Heart right ventricle (tissue), 16 donors: ENCODE measurements at regions not wholly inside any gene's neighbourhood (a gene's known extent, or its start where the extent isn't known, plus 50 kb on each side); places are given as distances from the start of the nearest gene placed in this dataset.

Experiments
- ATAC-seq, 8 donors: fragments of 200-7000 bp; cut with Tn5 transposase; one replicate each; pipeline ENCODE4 v1.9.1; 2020; ENCODE audit warnings: mild to moderate bottlenecking in 8 of 8, moderate library complexity in 8 of 8, moderate number of reproducible peaks in 1 of 8
- DNase-seq, 2 donors: peaks; one replicate each; pipeline ENCODE4 v3.0.0-alpha.2; 2020
- H3K27ac ChIP-seq, 10 donors: fragments of 200-600 bp; sonication (generic) in 2 of 10; one replicate each; pipeline versions ENCODE4 v1.5.0 to v1.8.0; 2020 to 2022; ENCODE audit warnings: mild to moderate bottlenecking in 3 of 10
- H3K27me3 ChIP-seq, 7 donors: fragments of 200-600 bp; one replicate each; pipeline ENCODE4 v1.8.0; 2021 to 2022; ENCODE audit warnings: mild to moderate bottlenecking in 2 of 7
- H3K36me3 ChIP-seq, 9 donors: fragments of 200-600 bp; sonication (generic) in 1 of 9; one replicate each; pipeline versions ENCODE4 v1.5.0 to v1.8.0; 2020 to 2022; ENCODE audit warnings: mild to moderate bottlenecking in 2 of 9
- H3K4me1 ChIP-seq, 9 donors: fragments of 200-600 bp; sonication (generic) in 1 of 9; one replicate each; pipeline versions ENCODE4 v1.5.0 to v1.8.0; 2020 to 2022; ENCODE audit warnings: mild to moderate bottlenecking in 4 of 9
- H3K4me3 ChIP-seq, 10 donors: fragments of 200-600 bp; sonication (generic) in 2 of 10; one replicate each; pipeline versions ENCODE4 v1.5.0 to v1.8.0; 2020 to 2022; ENCODE audit warnings: mild to moderate bottlenecking in 7 of 10, moderate library complexity in 2 of 10
- H3K9me3 ChIP-seq, 11 donors: fragments of 200-600 bp in 10 of 11; sonication (generic) in 2 of 11; one replicate each; pipeline versions ENCODE4 v1.5.0 to v1.8.0; 2013 to 2022; ENCODE audit warnings: mild to moderate bottlenecking in 2 of 11, control low read depth in 1 of 11, moderate library complexity in 1 of 11
- WGBS, 2 donors: extraction: QIAGEN DNeasy Blood & Tissue Kit; methylation state at CpG; one replicate each; pipeline ENCODE4 v1.1.7; 2013; ENCODE audit warnings: inconsistent platforms in 1 of 2; 5-methylcytosine and 5-hydroxymethylcytosine counted together
- intact Hi-C, 10 donors: fragments of 100-400 bp; cut with DNase I; formaldehyde crosslinking; loops; one replicate each; pipeline versions ENCODE4 v1.11.1 to v1.14.2; 2022
- TF ChIP-seq, protein P1 (sequence below), 9 donors: fragments of 200-600 bp; sonication (generic) in 2 of 9; IDR thresholded peaks; one replicate each; pipeline versions ENCODE4 v1.5.0 to v1.8.0; 2021 to 2022; ENCODE audit warnings: antibody characterized with exemption in 9 of 9, mild to moderate bottlenecking in 5 of 9, moderate library complexity in 1 of 9
- donor health status: Arrhythmogenic right ventricular cardiomyopathy.
- donor health status: ischemic (EF 13 %, LVEDD 7.1; RV severe dilation, severe dysfunction).
- donor health status: healthy with polysubstance abuse.
- donor health status: DM: no; HTN: yes; CAD: no.
- donor health status: DM: no; HTN: no; CAD: no.
- donor health status: ischemic (EF 25% LVEDD 6.9; RV normal size, moderate dysfunction).
- donor health status: ischemic (EF 25% LVEDD 5.7; RV mildly dilated, moderate dysfunction).
- donor health status: healthy.
- donor health status: DM: yes; HTN: yes; CAD: no.
- donor health status: Ischemic cardiomyopathy.
- donor health status: ischemic (EF 35%, LVEDD 5.7; RV mildly dilated, moderate dysfunction).
- donor health status: nonischemic (EF 11% LVEDD 7.7; RV severe dilation, severe dysfunction).
- donor health status: DM: yes; HTN: yes; CAD: no.
- donor health status: PGD.
- donor health status: ischemic (EF 29% LVEDD 5.4; RV normal size, mild dysfunction).
- donor health status: nonischemic (EF 23%, LVEDD 6.1; RV moderate dilation, normal function).

DNA sequence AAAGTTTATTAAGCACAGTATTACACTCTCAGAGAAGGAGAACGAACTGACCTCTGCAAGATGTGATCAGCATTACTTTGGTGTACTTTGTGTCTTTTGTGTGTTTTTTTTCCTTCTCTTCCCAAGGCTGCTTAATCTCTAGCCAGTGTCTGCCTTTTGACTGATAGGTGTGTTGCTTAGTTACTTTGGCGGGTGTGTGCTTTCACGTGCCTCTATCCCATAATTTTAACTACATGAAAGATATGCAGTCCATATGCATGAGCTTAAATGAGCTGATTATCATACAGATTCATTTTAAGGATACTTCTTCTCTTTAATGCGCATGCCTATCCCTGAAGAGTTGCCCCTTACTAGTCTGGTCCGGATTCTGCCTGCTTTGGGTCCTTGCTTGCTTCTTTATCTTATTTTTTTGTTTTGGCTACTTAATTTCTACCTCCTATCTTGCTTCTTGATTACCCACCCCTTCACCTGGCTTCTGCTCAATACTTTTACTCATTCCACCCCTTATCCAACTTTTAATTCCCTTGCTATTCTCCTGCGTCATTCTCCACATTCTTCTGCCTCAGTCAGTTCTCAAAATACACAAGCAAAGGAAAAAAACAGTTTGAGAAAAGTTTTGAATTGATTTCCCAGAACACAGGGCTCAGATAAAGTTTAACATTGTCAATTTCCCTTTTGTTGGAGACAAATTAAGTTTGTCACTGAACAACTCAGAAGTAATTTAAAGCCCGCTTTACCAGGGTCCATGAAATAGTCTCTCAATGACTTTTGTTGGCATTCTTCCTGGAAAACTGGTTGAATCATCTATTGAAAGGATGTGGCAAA is 182.0 kb downstream of the TENT5D start:
- no peak overlapping the region for H3K27ac ChIP-seq
- ATAC-seq, result no peak
- no peak for DNase-seq
- intact Hi-C loops, result no loop called here
- WGBS, 2 donors, result 52 to 67% methylated on average over 5 to 7 of the region's 7 CpGs
- TF ChIP-seq, protein P1, sequence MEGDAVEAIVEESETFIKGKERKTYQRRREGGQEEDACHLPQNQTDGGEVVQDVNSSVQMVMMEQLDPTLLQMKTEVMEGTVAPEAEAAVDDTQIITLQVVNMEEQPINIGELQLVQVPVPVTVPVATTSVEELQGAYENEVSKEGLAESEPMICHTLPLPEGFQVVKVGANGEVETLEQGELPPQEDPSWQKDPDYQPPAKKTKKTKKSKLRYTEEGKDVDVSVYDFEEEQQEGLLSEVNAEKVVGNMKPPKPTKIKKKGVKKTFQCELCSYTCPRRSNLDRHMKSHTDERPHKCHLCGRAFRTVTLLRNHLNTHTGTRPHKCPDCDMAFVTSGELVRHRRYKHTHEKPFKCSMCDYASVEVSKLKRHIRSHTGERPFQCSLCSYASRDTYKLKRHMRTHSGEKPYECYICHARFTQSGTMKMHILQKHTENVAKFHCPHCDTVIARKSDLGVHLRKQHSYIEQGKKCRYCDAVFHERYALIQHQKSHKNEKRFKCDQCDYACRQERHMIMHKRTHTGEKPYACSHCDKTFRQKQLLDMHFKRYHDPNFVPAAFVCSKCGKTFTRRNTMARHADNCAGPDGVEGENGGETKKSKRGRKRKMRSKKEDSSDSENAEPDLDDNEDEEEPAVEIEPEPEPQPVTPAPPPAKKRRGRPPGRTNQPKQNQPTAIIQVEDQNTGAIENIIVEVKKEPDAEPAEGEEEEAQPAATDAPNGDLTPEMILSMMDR (IDR thresholded peaks at IDR 0.05), result no peak
- H3K9me3 ChIP-seq, result no peaks in the 10 kb centered on the region
- no peaks in the 10 kb centered on the region for H3K4me1 ChIP-seq
- H3K36me3 ChIP-seq, result no peaks in the 10 kb centered on the region
- H3K27me3 ChIP-seq, result no peaks in the 10 kb centered on the region
- H3K4me3 ChIP-seq, result no peak overlapping the region
